HG03045 (cell line): ENCODE measurements at regions not wholly inside any gene's neighbourhood (a gene's known extent, or its start where the extent isn't known, plus 50 kb on each side); places are given as distances from the start of the nearest gene placed in this dataset.
"Not testable (repeated sequence)": the region's sequence is repeated elsewhere in the genome, so short reads cannot be mapped to it uniquely, and the experiment has no call there.

Source experiments
- ATAC-seq: cut with Tn5 transposase; IDR thresholded peaks from one replicate; pipeline ENCODE4 v1.9.1; 2021; ENCODE audit warnings: mild to moderate bottlenecking, moderate library complexity; ENCODE audit not compliant: unreplicated experiment

- peak; percentile 93 for ATAC-seq
These were observed 59.1 kb downstream of the ZNF467 start for GRCh38 chr7:149714081-149714909.

GRCh38 chr7:149713731-149714068 is 59.7 kb downstream of the ZNF467 start:
- no peak for ATAC-seq

GRCh38 chr7:149713061-149713730 is 60.2 kb downstream of the ZNF467 start:
- no peak for ATAC-seq

GRCh38 chr7:149708026-149708425 is 65.4 kb downstream of the ZNF467 start:
- ATAC-seq, result no peak

- no peak for ATAC-seq
These were observed 65.9 kb downstream of the ZNF467 start for GRCh38 chr7:149707448-149707886.

GRCh38 chr7:149706398-149706797 is 67.0 kb downstream of the ZNF467 start:
- no peak for ATAC-seq

GRCh38 chr7:149704507-149704906 is 68.9 kb downstream of the ZNF467 start:
- no peak for ATAC-seq

GRCh38 chr7:149703044-149703650 is 70.2 kb downstream of the ZNF467 start:
- no peak for ATAC-seq

GRCh38 chr7:149701495-149702240 is 71.7 kb downstream of the ZNF467 start:
- ATAC-seq, result no peak

GRCh38 chr7:149697767-149698166 is 75.6 kb downstream of the ZNF467 start:
- ATAC-seq, result not testable (repeated sequence)

- no peak for ATAC-seq
These were observed 77.1 kb downstream of the ZNF467 start for GRCh38 chr7:149696280-149696679.

GRCh38 chr7:149692557-149692982 is 80.8 kb downstream of the ZNF467 start:
- ATAC-seq, result no peak

- no peak for ATAC-seq
These were observed 81.3 kb downstream of the ZNF467 start for GRCh38 chr7:149692056-149692455.

- ATAC-seq, result no peak
These were observed 82.5 kb downstream of the ZNF467 start for GRCh38 chr7:149690688-149691446.

- no peak for ATAC-seq
These were observed 84.1 kb downstream of the ZNF467 start for GRCh38 chr7:149689291-149689721.

- ATAC-seq, result no peak
These were observed 84.6 kb downstream of the ZNF467 start for GRCh38 chr7:149688836-149689235.

GRCh38 chr7:149687820-149688219 is 85.6 kb downstream of the ZNF467 start:
- not testable (repeated sequence) for ATAC-seq

- ATAC-seq, result no peak
These were observed 86.9 kb downstream of the ZNF467 start for GRCh38 chr7:149686449-149686848.

GRCh38 chr7:149686011-149686410 is 87.4 kb downstream of the ZNF467 start:
- no peak for ATAC-seq

- ATAC-seq, result no peak
These were observed 87.9 kb downstream of the ZNF467 start for GRCh38 chr7:149685455-149685854.
